BLaER1 (cell line): ENCODE measurements at regions not wholly inside any gene's neighbourhood (a gene's known extent, or its start where the extent isn't known, plus 50 kb on each side); places are given as distances from the start of the nearest gene placed in this dataset.
"Not testable (repeated sequence)": the region's sequence is repeated elsewhere in the genome, so short reads cannot be mapped to it uniquely, and the experiment has no call there.

ENCODE experiments used
- H3K27ac ChIP-seq: shearing (Covaris generic); formaldehyde crosslinking; 2 replicates; pipeline ENCODE4 v1.8.1; 2022
- H3K27me3 ChIP-seq: shearing (Covaris generic); formaldehyde crosslinking; 2 replicates; pipeline ENCODE4 v1.8.1; 2022
- H3K36me3 ChIP-seq: shearing (Covaris generic); formaldehyde crosslinking; 2 replicates; pipeline ENCODE4 v1.8.1; 2022
- H3K4me1 ChIP-seq: shearing (Covaris generic); formaldehyde crosslinking; 2 replicates; pipeline ENCODE4 v1.8.1; 2022
- H3K4me2 ChIP-seq: shearing (Covaris generic); formaldehyde crosslinking; 2 replicates; pipeline ENCODE4 v1.8.1; 2022
- H3K4me3 ChIP-seq: shearing (Covaris generic); formaldehyde crosslinking; 2 replicates; pipeline ENCODE4 v1.8.1; 2022
- H3K9ac ChIP-seq: shearing (Covaris generic); formaldehyde crosslinking; 2 replicates; pipeline ENCODE4 v1.8.1; 2022
- H3K9me3 ChIP-seq: shearing (Covaris generic); formaldehyde crosslinking; 2 replicates; pipeline ENCODE4 v1.8.1; 2022
- H4K20me1 ChIP-seq: shearing (Covaris generic); formaldehyde crosslinking; 2 replicates; pipeline ENCODE4 v1.8.1; 2022
- Cebpa-rat ChIP-seq: shearing (Covaris generic); IDR thresholded peaks from 2 replicates; pipeline ENCODE4 v1.8.1; 2022

- Histone ChIP-seq H3K4me3 (no peak overlapping the region), H3K27ac (no peak overlapping the region), H3K9ac (no peak overlapping the region), H3K27me3 (no peaks in the 10 kb centered on the region), H3K4me1 (no peaks in the 10 kb centered on the region), H3K4me2 (no peak overlapping the region), H4K20me1 (no peaks in the 10 kb centered on the region), H3K9me3 (no peaks in the 10 kb centered on the region), H3K36me3 (no peaks in the 10 kb centered on the region)
- no peak for TF ChIP-seq Cebpa-rat
Observed at GRCh38 chr7:53485354-53485753, 449.9 kb downstream of the POM121L12 start.

GRCh38 chr7:53491051-53491450, 455.6 kb downstream of the POM121L12 start:
- H3K27ac ChIP-seq: no peak overlapping the region
- no peak overlapping the region for H3K9ac ChIP-seq

GRCh38 chr7:53495181-53495580, 459.7 kb downstream of the POM121L12 start:
- not testable (repeated sequence) for H3K9ac ChIP-seq, H3K27ac ChIP-seq, H3K4me1 ChIP-seq, H4K20me1 ChIP-seq, H3K4me2 ChIP-seq, H3K4me3 ChIP-seq, H3K9me3 ChIP-seq, H3K36me3 ChIP-seq, H3K27me3 ChIP-seq

More at GRCh38 chr7:53491051-53491450, 455.6 kb downstream of the POM121L12 start:
- Histone ChIP-seq H4K20me1 (no peaks in the 10 kb centered on the region), H3K27me3 (no peaks in the 10 kb centered on the region), H3K9me3 (no peaks in the 10 kb centered on the region), H3K36me3 (no peaks in the 10 kb centered on the region), H3K4me1 (no peaks in the 10 kb centered on the region), H3K4me2 (no peak overlapping the region), H3K4me3 (no peak overlapping the region)
- no peak for TF ChIP-seq Cebpa-rat

GRCh38 chr7:53500076-53500475, 464.6 kb downstream of the POM121L12 start:
- H3K36me3 ChIP-seq: no peaks in the 10 kb centered on the region

GRCh38 chr7:53504914-53505313, 469.5 kb downstream of the POM121L12 start:
- Histone ChIP-seq H3K4me2 (no peak overlapping the region), H3K4me1 (no peaks in the 10 kb centered on the region), H3K36me3 (no peaks in the 10 kb centered on the region), H4K20me1 (no peaks in the 10 kb centered on the region), H3K27me3 (no peaks in the 10 kb centered on the region), H3K9me3 (no peaks in the 10 kb centered on the region), H3K9ac (no peak overlapping the region), H3K4me3 (no peak overlapping the region), H3K27ac (no peak overlapping the region)
- TF ChIP-seq Cebpa-rat: no peak

More at GRCh38 chr7:53500076-53500475, 464.6 kb downstream of the POM121L12 start:
- no peak for TF ChIP-seq Cebpa-rat
- Histone ChIP-seq H3K9ac (no peak overlapping the region), H3K4me3 (no peak overlapping the region), H4K20me1 (no peaks in the 10 kb centered on the region), H3K9me3 (no peaks in the 10 kb centered on the region), H3K27me3 (no peaks in the 10 kb centered on the region), H3K4me2 (no peak overlapping the region), H3K27ac (no peak overlapping the region), H3K4me1 (no peaks in the 10 kb centered on the region)

- no peak overlapping the region for H3K27ac ChIP-seq
- no peak overlapping the region for H3K9ac ChIP-seq
- no peaks in the 10 kb centered on the region for H3K36me3 ChIP-seq
- no peak overlapping the region for H3K4me3 ChIP-seq
- no peaks in the 10 kb centered on the region for H3K9me3 ChIP-seq
- no peaks in the 10 kb centered on the region for H3K27me3 ChIP-seq
- no peak overlapping the region for H3K4me2 ChIP-seq
- H3K4me1 ChIP-seq: no peaks in the 10 kb centered on the region
- no peaks in the 10 kb centered on the region for H4K20me1 ChIP-seq
- no peak for TF ChIP-seq Cebpa-rat
Observed at GRCh38 chr7:53518319-53518718, 482.9 kb downstream of the POM121L12 start.

GRCh38 chr7:53520841-53521240, 485.4 kb downstream of the POM121L12 start:
- no peaks in the 10 kb centered on the region for H4K20me1 ChIP-seq
- no peaks in the 10 kb centered on the region for H3K27me3 ChIP-seq
- no peak overlapping the region for H3K27ac ChIP-seq
- no peaks in the 10 kb centered on the region for H3K9me3 ChIP-seq
- no peak overlapping the region for H3K4me2 ChIP-seq
- TF ChIP-seq Cebpa-rat: no peak
- H3K9ac ChIP-seq: no peak overlapping the region
- no peaks in the 10 kb centered on the region for H3K4me1 ChIP-seq
- H3K36me3 ChIP-seq: no peaks in the 10 kb centered on the region
- H3K4me3 ChIP-seq: no peak overlapping the region

- no peaks in the 10 kb centered on the region for H3K27me3 ChIP-seq
- H3K4me3 ChIP-seq: no peak overlapping the region
- H4K20me1 ChIP-seq: no peaks in the 10 kb centered on the region
- H3K36me3 ChIP-seq: no peaks in the 10 kb centered on the region
- H3K9ac ChIP-seq: no peak overlapping the region
- TF ChIP-seq Cebpa-rat: no peak
- H3K4me2 ChIP-seq: no peak overlapping the region
- H3K4me1 ChIP-seq: no peaks in the 10 kb centered on the region
- no peak overlapping the region for H3K27ac ChIP-seq
- no peaks in the 10 kb centered on the region for H3K9me3 ChIP-seq
Observed at GRCh38 chr7:53521638-53522184, 486.3 kb downstream of the POM121L12 start.

- Histone ChIP-seq H3K4me3 (no peak overlapping the region), H3K27ac (no peak overlapping the region), H4K20me1 (no peaks in the 10 kb centered on the region), H3K36me3 (no peaks in the 10 kb centered on the region), H3K27me3 (no peaks in the 10 kb centered on the region), H3K9ac (no peak overlapping the region), H3K9me3 (no peaks in the 10 kb centered on the region), H3K4me2 (no peak overlapping the region), H3K4me1 (no peaks in the 10 kb centered on the region)
- TF ChIP-seq Cebpa-rat: no peak
Observed at GRCh38 chr7:53539558-53539957, 504.1 kb downstream of the POM121L12 start.

GRCh38 chr7:53541475-53541874, 506.0 kb downstream of the POM121L12 start:
- Histone ChIP-seq H3K9me3 (no peaks in the 10 kb centered on the region), H3K4me3 (no peak overlapping the region), H3K9ac (no peak overlapping the region), H3K27ac (no peak overlapping the region), H3K4me2 (no peak overlapping the region), H3K36me3 (no peaks in the 10 kb centered on the region), H4K20me1 (no peaks in the 10 kb centered on the region), H3K4me1 (no peaks in the 10 kb centered on the region), H3K27me3 (no peaks in the 10 kb centered on the region)
- TF ChIP-seq Cebpa-rat: no peak

- Histone ChIP-seq H3K27me3 (no peaks in the 10 kb centered on the region), H3K36me3 (no peaks in the 10 kb centered on the region), H3K9me3 (no peaks in the 10 kb centered on the region), H3K4me2 (no peak overlapping the region), H3K9ac (no peak overlapping the region), H3K27ac (no peak overlapping the region), H4K20me1 (no peaks in the 10 kb centered on the region), H3K4me1 (no peaks in the 10 kb centered on the region), H3K4me3 (no peak overlapping the region)
- no peak for TF ChIP-seq Cebpa-rat
Observed at GRCh38 chr7:53542157-53542556, 506.7 kb downstream of the POM121L12 start.
